ENCODE measurements at regions not wholly inside any gene's neighbourhood (a gene's known extent, or its start where the extent isn't known, plus 50 kb on each side); places are given as distances from the start of the nearest gene placed in this dataset.
"Not testable (repeated sequence)": the region's sequence is repeated elsewhere in the genome, so short reads cannot be mapped to it uniquely, and the experiment has no call there.

GRCh38 chr7:125930848-125931247 lies 1001.2 kb upstream of the POT1 start:
- Histone ChIP-seq H3K9me3 (no peaks in the 10 kb centered on the region), H3K36me3 (ENCODE audit: low read depth) (no peaks in the 10 kb centered on the region), H3K4me1 (ENCODE audit: low read depth) (no peaks in the 10 kb centered on the region), H3K4me3 (no peak overlapping the region)
- DNase-seq, result no peak
- intact Hi-C loops (cut with DNase I, micrococcal nuclease), result no loop called here
- no peak for ATAC-seq
- TF ChIP-seq CTCF (IDR thresholded peaks at IDR 0.05), result no peak

DNA sequence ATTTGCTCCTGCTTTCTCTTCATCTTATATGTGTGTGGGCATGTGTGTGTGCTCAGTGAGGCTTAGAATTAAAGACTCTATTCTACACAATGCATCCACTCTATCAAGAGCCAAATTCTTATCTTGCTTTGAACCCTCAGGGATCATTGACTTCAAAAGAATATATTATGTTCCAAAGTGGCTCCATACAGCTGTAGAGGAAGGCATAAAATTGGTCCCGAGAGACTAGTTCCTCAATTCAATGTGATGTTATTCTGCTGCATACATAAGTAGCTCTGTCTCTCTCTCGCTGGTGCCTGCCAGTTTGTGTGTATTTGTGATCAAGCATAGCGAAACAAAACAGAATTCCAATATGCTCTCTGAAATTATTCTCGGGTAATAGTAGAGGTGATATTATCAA lies 997.9 kb upstream of the POT1 start:
- intact Hi-C loops (cut with DNase I, micrococcal nuclease), result no loop called here
- DNase-seq (no peak), ATAC-seq (no peak)
- Histone ChIP-seq H3K4me3 (no peak overlapping the region), H3K9me3 (no peaks in the 10 kb centered on the region), H3K36me3 (ENCODE audit: low read depth) (no peaks in the 10 kb centered on the region), H3K4me1 (ENCODE audit: low read depth) (no peaks in the 10 kb centered on the region)
- no peak for TF ChIP-seq CTCF (IDR thresholded peaks at IDR 0.05)

GRCh38 chr7:125926621-125927020 lies 997.0 kb upstream of the POT1 start:
- DNase-seq (no peak), ATAC-seq (no peak)
- H3K9me3 ChIP-seq, result no peaks in the 10 kb centered on the region
- no peak overlapping the region for H3K4me3 ChIP-seq
- H3K36me3 ChIP-seq (ENCODE audit: low read depth), result no peaks in the 10 kb centered on the region
- no peaks in the 10 kb centered on the region for H3K4me1 ChIP-seq (ENCODE audit: low read depth)
- intact Hi-C loops (cut with DNase I, micrococcal nuclease), result no loop called here
- TF ChIP-seq CTCF (IDR thresholded peaks at IDR 0.05), result no peak

DNA sequence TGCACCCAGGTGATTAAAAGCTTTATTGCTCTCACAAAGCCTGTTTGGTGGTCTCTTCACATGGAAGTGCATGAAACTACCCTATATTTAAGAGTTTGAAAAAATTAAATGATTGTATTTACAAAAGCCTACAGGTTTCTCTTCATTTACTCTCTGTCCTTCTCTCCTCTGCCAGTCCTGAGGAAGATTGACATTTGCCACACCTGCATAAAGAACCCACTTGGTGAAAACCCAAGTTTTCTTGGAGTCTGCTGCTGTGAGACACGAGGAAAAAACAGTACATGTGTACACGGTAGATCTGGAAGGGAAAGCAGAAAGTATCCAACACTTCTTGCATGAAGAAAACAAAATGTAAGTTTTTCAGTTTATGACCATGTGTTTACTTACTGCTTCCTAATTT lies 994.4 kb upstream of the POT1 start:
- intact Hi-C loops (cut with DNase I, micrococcal nuclease), result no loop called here
- DNase-seq, result no peak

GRCh38 chr7:125915381-125915948 lies 985.8 kb upstream of the POT1 start:
- ATAC-seq; H3K4me3 ChIP-seq; intact Hi-C loops (cut with DNase I, micrococcal nuclease); H3K4me1 ChIP-seq (ENCODE audit: low read depth); DNase-seq; H3K36me3 ChIP-seq (ENCODE audit: low read depth); H3K9me3 ChIP-seq: not testable (repeated sequence)

More for the DNA sequence above, 994.4 kb upstream of the POT1 start:
- Histone ChIP-seq H3K4me1 (ENCODE audit: low read depth) (no peaks in the 10 kb centered on the region), H3K9me3 (no peaks in the 10 kb centered on the region), H3K36me3 (ENCODE audit: low read depth) (no peaks in the 10 kb centered on the region), H3K4me3 (no peak overlapping the region)
- no peak for ATAC-seq
- no peak for TF ChIP-seq CTCF (IDR thresholded peaks at IDR 0.05)

- peaks cover 3% of the 10 kb centered on the region for H3K9me3 ChIP-seq
- ATAC-seq (no peak), DNase-seq (no peak)
- H3K4me3 ChIP-seq, result no peak overlapping the region
- H3K36me3 ChIP-seq (ENCODE audit: low read depth), result no peaks in the 10 kb centered on the region
- H3K4me1 ChIP-seq (ENCODE audit: low read depth), result no peaks in the 10 kb centered on the region
- intact Hi-C loops (cut with DNase I, micrococcal nuclease), result no loop called here
- no peak for TF ChIP-seq CTCF (IDR thresholded peaks at IDR 0.05)
These were observed 979.1 kb upstream of the POT1 start for GRCh38 chr7:125908711-125909110.

Data from mucosa of descending colon (tissue), 3 donors.